ENCODE measurements at regions not wholly inside any gene's neighbourhood (a gene's known extent, or its start where the extent isn't known, plus 50 kb on each side); places are given as distances from the start of the nearest gene placed in this dataset.

GRCh38 chr2:220227266-220227920, 600.0 kb downstream of the SLC4A3 start:
- FAIRE-seq = no peak

- no peak for FAIRE-seq
Observed at GRCh38 chr2:220228310-220229006, 601.0 kb downstream of the SLC4A3 start.

GRCh38 chr2:220240641-220241040, 613.2 kb downstream of the SLC4A3 start:
- FAIRE-seq = no peak

GRCh38 chr2:220241423-220241822, 614.0 kb downstream of the SLC4A3 start:
- FAIRE-seq = no peak

- FAIRE-seq = no peak
Observed at GRCh38 chr2:220243571-220243970, 616.1 kb downstream of the SLC4A3 start.

- FAIRE-seq = no peak
Observed at GRCh38 chr2:220246386-220246785, 619.0 kb downstream of the SLC4A3 start.

GRCh38 chr2:220247588-220248350, 620.3 kb downstream of the SLC4A3 start:
- no peak for FAIRE-seq

GRCh38 chr2:220259662-220260061, 632.2 kb downstream of the SLC4A3 start:
- FAIRE-seq = no peak

- FAIRE-seq = no peak
Observed at GRCh38 chr2:220263300-220263699, 635.9 kb downstream of the SLC4A3 start.

- FAIRE-seq = no peak
Observed at GRCh38 chr2:220269367-220269766, 641.9 kb downstream of the SLC4A3 start.

GRCh38 chr2:220270481-220271070, 643.1 kb downstream of the SLC4A3 start:
- FAIRE-seq = no peak

- FAIRE-seq = no peak
Observed at GRCh38 chr2:220272656-220273055, 645.2 kb downstream of the SLC4A3 start.

- FAIRE-seq = no peak
Observed at GRCh38 chr2:220273082-220273481, 645.7 kb downstream of the SLC4A3 start.

GRCh38 chr2:220275454-220275853, 648.0 kb downstream of the SLC4A3 start:
- FAIRE-seq = no peak

- no peak for FAIRE-seq
Observed at GRCh38 chr2:220276741-220277444, 649.5 kb downstream of the SLC4A3 start.

GRCh38 chr2:220277445-220277975, 650.1 kb downstream of the SLC4A3 start:
- FAIRE-seq = no peak

GRCh38 chr2:220278022-220278421, 650.6 kb downstream of the SLC4A3 start:
- no peak for FAIRE-seq

GRCh38 chr2:220279372-220279771, 651.9 kb downstream of the SLC4A3 start:
- FAIRE-seq = no peak

- no peak for FAIRE-seq
Observed at GRCh38 chr2:220279840-220280239, 652.4 kb downstream of the SLC4A3 start.

GRCh38 chr2:220280736-220281135, 653.3 kb downstream of the SLC4A3 start:
- FAIRE-seq = no peak

GRCh38 chr2:220281771-220282170, 654.3 kb downstream of the SLC4A3 start:
- no peak for FAIRE-seq

GRCh38 chr2:220282236-220282635, 654.8 kb downstream of the SLC4A3 start:
- FAIRE-seq = no peak

GRCh38 chr2:220293966-220294365, 666.5 kb downstream of the SLC4A3 start:
- no peak for FAIRE-seq

Measured in islet of Langerhans (tissue), 1 donor.